HG02798 (cell line): ENCODE measurements at regions not wholly inside any gene's neighbourhood (a gene's known extent, or its start where the extent isn't known, plus 50 kb on each side); places are given as distances from the start of the nearest gene placed in this dataset.

ENCODE experiments used
- ATAC-seq: cut with Tn5 transposase; IDR thresholded peaks from one replicate; pipeline ENCODE4 v1.9.1; 2021; ENCODE audit warnings: mild to moderate bottlenecking; ENCODE audit not compliant: unreplicated experiment, poor library complexity

- no peak for ATAC-seq
These were observed 120.4 kb upstream of the FST start for GRCh38 chr5:53359916-53360517.

DNA sequence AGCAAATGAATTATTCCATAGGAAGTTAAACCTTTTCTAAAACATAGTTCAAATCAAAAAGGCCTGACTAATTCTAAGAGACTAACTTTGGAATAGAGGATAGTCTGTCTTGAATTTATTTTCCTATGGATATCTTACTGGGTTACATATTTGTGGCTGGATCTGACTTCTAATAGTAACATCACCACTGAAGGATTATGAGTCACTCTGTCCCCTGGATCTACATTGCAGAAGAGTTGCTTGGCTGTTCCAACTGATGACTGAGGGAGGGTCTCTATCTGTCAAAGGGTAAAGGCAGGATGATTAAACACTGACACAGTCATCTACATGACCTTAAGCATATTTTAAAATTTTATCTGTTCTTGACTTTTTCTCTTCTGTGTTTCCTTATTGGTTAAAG, 119.6 kb upstream of the FST start:
- no peak for ATAC-seq

- ATAC-seq: no peak
These were observed 118.7 kb upstream of the FST start for GRCh38 chr5:53361708-53362107.

DNA sequence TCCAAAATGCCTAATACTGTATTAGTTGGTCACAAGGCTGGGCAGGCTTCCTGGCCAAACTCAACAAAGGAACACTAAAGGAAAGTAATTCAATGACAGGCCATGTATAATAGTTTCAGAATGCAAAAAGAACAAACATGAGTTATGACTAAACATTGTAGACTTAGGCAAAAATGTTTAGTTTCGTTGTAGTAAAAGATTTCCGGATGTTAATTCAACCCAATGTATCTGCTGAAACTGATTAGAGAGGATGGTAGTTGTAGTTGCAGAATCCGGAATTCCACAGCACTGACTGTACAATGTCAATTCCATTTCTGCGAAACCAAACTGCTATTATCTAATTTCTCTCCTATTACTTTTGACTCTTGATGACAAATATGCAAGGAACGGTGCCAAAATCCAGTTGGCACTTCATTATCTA, 117.9 kb upstream of the FST start:
- no peak for ATAC-seq

GRCh38 chr5:53364061-53364460, 116.4 kb upstream of the FST start:
- ATAC-seq: no peak

- no peak for ATAC-seq
These were observed 114.2 kb upstream of the FST start for GRCh38 chr5:53366245-53366644.

DNA sequence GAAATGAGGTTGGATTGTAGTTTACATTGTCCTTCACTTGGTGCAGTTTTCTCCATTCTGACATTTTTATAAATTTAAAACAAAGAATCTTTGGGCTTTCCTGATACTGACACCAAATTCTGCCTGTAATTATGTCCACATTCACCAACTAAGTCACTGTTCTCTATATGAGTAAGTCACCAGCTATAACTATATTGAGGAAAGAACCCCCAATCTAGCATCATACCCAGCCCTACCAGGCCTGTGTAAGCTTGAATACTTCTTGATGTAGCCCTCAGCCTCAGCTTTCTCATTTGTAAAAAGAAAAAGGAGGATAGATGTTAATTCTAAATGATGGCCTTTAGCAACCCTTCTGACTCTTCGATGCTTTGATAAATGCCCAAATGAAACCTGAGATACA, 112.7 kb upstream of the FST start:
- ATAC-seq: no peak

GRCh38 chr5:53368516-53368915, 111.9 kb upstream of the FST start:
- ATAC-seq: no peak

DNA sequence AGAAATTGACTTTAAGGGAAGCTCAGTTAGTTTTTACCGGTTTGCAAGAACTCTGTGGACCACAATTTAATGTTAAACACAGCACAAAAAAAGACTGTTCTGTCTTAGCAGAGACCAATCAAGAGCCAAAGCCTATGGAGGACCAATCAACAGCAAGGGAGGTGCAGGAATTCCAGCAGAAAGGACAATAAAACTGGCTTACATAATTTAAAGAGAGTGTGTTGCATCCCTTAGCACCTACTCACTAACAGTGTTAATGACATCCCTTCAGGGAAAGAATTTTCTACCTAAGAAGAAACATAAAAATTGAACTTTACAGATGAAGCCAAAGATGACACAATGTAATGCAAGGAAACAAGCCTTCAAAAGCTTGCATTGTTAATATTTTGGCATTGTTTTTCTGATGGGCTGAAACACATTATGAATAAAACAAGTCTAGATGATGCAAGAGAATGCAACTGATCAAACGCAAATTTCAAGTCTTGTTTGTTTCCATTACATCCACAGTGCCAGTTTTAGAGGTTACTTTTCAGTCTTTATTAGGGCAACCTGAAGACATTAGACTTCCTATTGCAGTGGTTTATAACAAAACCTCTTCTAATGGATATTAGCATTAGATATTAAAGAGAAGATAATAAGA, 111.3 kb upstream of the FST start:
- ATAC-seq: no peak

DNA sequence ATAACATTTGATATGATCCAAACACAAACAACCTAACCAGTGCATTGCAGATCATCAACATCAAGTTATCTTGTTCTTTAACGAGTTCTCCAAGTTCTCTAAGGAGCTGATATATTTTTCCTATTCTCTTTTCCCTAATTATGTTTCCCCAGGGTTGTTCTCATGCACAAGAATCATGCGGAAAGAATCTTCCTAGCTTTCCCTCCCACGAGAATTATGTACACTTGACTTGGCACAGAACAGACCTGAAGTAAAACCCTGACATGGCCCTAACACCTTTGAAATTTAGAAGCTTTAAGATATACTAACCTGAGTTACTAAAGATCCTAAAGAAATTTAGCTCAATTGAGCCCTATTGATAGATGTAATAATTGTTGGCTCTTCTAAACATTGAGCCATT, 110.7 kb upstream of the FST start:
- ATAC-seq: no peak

- ATAC-seq: no peak
These were observed 106.8 kb upstream of the FST start for GRCh38 chr5:53373451-53374158.

DNA sequence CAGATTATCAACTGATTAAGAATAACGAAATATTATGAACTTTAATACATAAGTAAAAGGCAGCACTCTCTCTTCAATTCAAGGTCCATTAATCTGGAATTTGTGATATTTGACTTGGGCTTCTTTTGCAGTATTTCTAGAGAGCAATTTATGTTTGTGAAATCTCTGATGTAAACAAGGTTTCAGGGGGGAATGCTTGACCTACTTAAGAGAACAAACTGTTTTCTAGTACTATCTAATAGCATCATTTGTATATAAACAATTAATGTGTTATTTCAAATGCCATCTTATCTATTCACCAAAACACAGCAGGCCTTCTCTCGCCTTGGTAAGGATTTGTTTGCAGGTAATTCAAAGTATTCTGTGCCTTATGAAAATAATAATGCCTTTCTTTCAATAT, 103.6 kb upstream of the FST start:
- ATAC-seq: no peak

DNA sequence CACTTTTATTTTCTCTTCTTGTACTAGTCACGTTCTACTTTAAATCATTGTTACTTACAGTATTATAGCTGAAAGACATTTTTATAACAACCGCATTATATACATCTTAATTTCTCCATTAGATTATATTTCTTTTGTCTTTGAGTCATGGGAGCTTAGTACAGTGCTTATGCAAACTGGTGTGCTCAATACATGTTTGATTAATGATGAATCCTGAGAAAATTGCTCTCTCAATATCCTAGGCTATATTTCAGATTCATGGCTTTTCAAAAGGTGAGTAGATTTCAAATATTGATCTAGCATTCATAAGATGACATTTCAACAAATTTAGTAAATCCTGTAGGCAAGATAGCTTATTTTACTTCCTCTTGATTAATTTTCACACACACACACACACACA, 102.2 kb upstream of the FST start:
- ATAC-seq: no peak

DNA sequence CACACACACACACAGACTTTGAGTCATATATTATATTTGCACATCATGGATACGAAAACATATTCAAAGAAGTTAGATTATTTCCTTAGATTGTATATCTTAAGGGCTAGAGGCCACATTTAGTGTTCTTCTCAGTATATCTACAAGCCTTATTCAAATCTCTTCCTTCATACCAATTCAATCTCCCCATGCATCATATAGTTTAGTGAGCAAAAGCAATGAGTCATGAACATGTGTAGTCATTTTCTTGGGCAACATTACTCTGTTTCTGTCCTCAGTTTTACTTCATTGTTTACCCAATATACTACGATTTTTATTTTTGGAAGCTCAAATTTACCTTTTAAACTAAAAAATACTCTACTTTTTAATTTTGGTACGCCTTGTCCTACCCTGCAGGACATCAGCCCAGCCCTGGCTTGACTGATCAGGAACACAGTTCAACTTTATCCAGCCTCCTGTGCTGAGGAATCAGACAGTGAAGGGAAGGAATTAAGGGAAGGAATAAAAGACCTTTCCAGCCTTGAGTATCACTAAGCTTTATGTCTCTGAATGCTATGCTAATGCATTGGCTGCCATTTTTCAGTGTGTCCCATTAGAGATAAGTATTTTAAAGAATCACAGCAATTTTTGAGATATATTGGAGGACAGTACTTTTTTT, 101.7 kb upstream of the FST start:
- ATAC-seq: no peak

DNA sequence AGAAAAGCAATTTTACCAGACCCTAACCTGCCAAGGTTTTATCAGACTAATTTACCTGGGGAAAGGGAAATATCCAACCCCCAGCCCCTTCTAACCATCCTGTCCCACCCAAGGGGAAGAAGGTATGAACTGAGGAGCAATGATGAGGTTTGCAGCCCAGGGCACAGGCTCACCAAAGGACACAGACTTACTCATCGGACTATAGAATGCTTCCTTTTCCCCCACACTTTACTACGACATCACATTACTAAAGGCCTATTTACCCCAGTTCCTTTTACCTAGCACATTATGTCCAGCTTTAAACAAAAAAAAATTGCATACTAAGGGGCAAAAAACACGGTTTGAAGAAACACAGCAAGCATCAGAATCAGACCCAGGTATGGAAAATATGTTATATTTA, 94.1 kb upstream of the FST start:
- ATAC-seq: no peak

DNA sequence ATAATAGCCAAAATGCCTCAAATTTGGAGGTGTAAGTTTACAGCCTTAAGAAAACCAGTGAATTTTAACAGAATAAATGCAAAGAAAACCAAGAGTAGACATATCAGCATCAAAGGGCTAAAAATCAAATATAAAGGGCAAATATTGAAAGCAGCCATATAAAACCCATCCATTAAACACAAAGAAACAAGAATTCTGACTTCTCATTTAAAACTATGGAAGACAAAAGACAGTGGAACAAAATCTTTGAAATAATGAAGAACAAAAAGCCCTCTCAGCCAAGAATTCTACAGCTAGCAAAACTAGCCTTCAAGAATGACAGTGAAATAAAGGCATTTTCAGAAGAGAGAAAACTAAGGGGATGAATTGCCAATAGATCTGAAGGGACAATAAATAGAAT, 91.3 kb upstream of the FST start:
- no peak for ATAC-seq

GRCh38 chr5:53392073-53392472, 88.4 kb upstream of the FST start:
- ATAC-seq: no peak

DNA sequence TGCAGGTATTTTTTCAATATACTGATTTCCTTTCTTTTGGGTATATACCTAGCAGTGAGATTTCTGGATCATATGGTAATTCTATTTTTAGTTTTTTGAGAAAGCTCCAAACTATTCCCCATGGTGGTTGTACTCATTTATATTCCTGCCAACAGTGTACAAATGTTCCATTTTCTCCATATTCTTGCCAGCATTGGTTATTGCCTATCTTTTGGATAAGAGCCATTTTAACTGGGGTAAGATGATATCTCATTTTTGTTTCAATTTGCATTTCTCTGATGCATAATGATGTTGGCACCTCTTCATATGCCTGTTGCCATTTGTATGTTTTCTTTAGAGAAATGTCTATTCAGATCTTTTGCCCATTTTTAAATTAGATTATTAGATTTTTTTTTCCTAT, 85.6 kb upstream of the FST start:
- ATAC-seq: no peak

GRCh38 chr5:53397141-53397757, 83.2 kb upstream of the FST start:
- no peak for ATAC-seq

- no peak for ATAC-seq
These were observed 82.6 kb upstream of the FST start for GRCh38 chr5:53397845-53398244.
